ENCODE measurements at regions not wholly inside any gene's neighbourhood (a gene's known extent, or its start where the extent isn't known, plus 50 kb on each side); places are given as distances from the start of the nearest gene placed in this dataset.

- H3K36me3 Mint-ChIP-seq, result no peaks in the 10 kb centered on the region
- H3K4me3 Mint-ChIP-seq, result no peak overlapping the region
- no peak overlapping the region for H3K27ac Mint-ChIP-seq
- ATAC-seq (no peak), DNase-seq (ENCODE audit: low spot score) (no peak)
- peaks cover 0 to 4% of the 10 kb centered on the region in 2 donors for H3K4me1 Mint-ChIP-seq (ENCODE audit: low read depth in 2 of 2)
- H3K27me3 Mint-ChIP-seq, result peaks cover 0 to 4% of the 10 kb centered on the region in 2 donors
- H3K9me3 Mint-ChIP-seq, result no peaks in the 10 kb centered on the region
Measured at GRCh38 chr1:98467586-98467985, 193.9 kb upstream of the SNX7 start.

- H3K27me3 Mint-ChIP-seq, result peaks cover 0 to 5% of the 10 kb centered on the region in 2 donors
- H3K4me1 Mint-ChIP-seq (ENCODE audit: low read depth in 2 of 2), result peaks cover 0 to 4% of the 10 kb centered on the region in 2 donors
- H3K9me3 Mint-ChIP-seq, result no peaks in the 10 kb centered on the region
- DNase-seq (ENCODE audit: low spot score) (no peak), ATAC-seq (no peak)
- H3K27ac Mint-ChIP-seq, result no peak overlapping the region
- no peak overlapping the region for H3K4me3 Mint-ChIP-seq
- no peaks in the 10 kb centered on the region for H3K36me3 Mint-ChIP-seq
Measured at GRCh38 chr1:98467122-98467521, 194.4 kb upstream of the SNX7 start.

- Mint-ChIP-seq H3K4me1 (ENCODE audit: low read depth in 2 of 2) (no peaks in the 10 kb centered on the region), H3K4me3 (no peak overlapping the region), H3K27me3 (peaks cover 0 to 9% of the 10 kb centered on the region in 2 donors), H3K27ac (no peak overlapping the region), H3K9me3 (no peaks in the 10 kb centered on the region), H3K36me3 (no peaks in the 10 kb centered on the region)
- DNase-seq (ENCODE audit: low spot score) (no peak), ATAC-seq (no peak)
Measured at GRCh38 chr1:98461873-98462385, 199.6 kb upstream of the SNX7 start.

GRCh38 chr1:98460136-98460535 is 201.4 kb upstream of the SNX7 start:
- Mint-ChIP-seq H3K9me3 (no peaks in the 10 kb centered on the region), H3K36me3 (no peaks in the 10 kb centered on the region), H3K4me1 (ENCODE audit: low read depth in 2 of 2) (no peaks in the 10 kb centered on the region), H3K4me3 (no peak overlapping the region), H3K27me3 (peaks cover 0 to 10% of the 10 kb centered on the region in 2 donors), H3K27ac (no peak overlapping the region)
- ATAC-seq (no peak), DNase-seq (ENCODE audit: low spot score) (no peak)

GRCh38 chr1:98459486-98459870 is 202.0 kb upstream of the SNX7 start:
- H3K27me3 Mint-ChIP-seq, result peaks cover 0 to 10% of the 10 kb centered on the region in 2 donors
- H3K9me3 Mint-ChIP-seq, result no peaks in the 10 kb centered on the region
- no peak overlapping the region for H3K27ac Mint-ChIP-seq
- H3K36me3 Mint-ChIP-seq, result no peaks in the 10 kb centered on the region
- H3K4me3 Mint-ChIP-seq, result no peak overlapping the region
- DNase-seq (ENCODE audit: low spot score) (no peak), ATAC-seq (no peak)
- H3K4me1 Mint-ChIP-seq (ENCODE audit: low read depth in 2 of 2), result no peaks in the 10 kb centered on the region

- ATAC-seq (no peak), DNase-seq (ENCODE audit: low spot score) (no peak)
- Mint-ChIP-seq H3K9me3 (no peaks in the 10 kb centered on the region), H3K27ac (no peak overlapping the region), H3K36me3 (no peaks in the 10 kb centered on the region), H3K4me3 (no peak overlapping the region), H3K4me1 (ENCODE audit: low read depth in 2 of 2) (no peaks in the 10 kb centered on the region), H3K27me3 (peaks cover 0 to 13% of the 10 kb centered on the region in 2 donors)
Measured at GRCh38 chr1:98458511-98459485, 202.7 kb upstream of the SNX7 start.

- Mint-ChIP-seq H3K4me1 (ENCODE audit: low read depth in 2 of 2) (peaks cover 0 to 3% of the 10 kb centered on the region in 2 donors), H3K9me3 (no peaks in the 10 kb centered on the region), H3K4me3 (no peak overlapping the region), H3K27ac (no peak overlapping the region), H3K27me3 (peaks cover 0 to 13% of the 10 kb centered on the region in 2 donors), H3K36me3 (no peaks in the 10 kb centered on the region)
- no peak for ATAC-seq
- no peak for DNase-seq (ENCODE audit: low spot score)
Measured at GRCh38 chr1:98457248-98457647, 204.3 kb upstream of the SNX7 start.

GRCh38 chr1:98454666-98455065 is 206.9 kb upstream of the SNX7 start:
- Mint-ChIP-seq H3K4me3 (no peak overlapping the region), H3K9me3 (no peaks in the 10 kb centered on the region), H3K36me3 (no peaks in the 10 kb centered on the region), H3K27me3 (peaks cover 0 to 9% of the 10 kb centered on the region in 2 donors), H3K27ac (no peak overlapping the region), H3K4me1 (ENCODE audit: low read depth in 2 of 2) (peaks cover 0 to 3% of the 10 kb centered on the region in 2 donors)
- ATAC-seq (no peak), DNase-seq (ENCODE audit: low spot score) (no peak)

GRCh38 chr1:98453066-98453465 is 208.5 kb upstream of the SNX7 start:
- peak overlapping the region; percentile 26 for H3K4me3 Mint-ChIP-seq
- H3K9me3 Mint-ChIP-seq, result no peaks in the 10 kb centered on the region
- peaks cover 0 to 3% of the 10 kb centered on the region in 2 donors for H3K4me1 Mint-ChIP-seq (ENCODE audit: low read depth in 2 of 2)
- DNase-seq (ENCODE audit: low spot score) (no peak), ATAC-seq (no peak)
- H3K27ac Mint-ChIP-seq, result peak overlapping the region in 1 of 2 donors; percentile 26
- H3K36me3 Mint-ChIP-seq, result no peaks in the 10 kb centered on the region
- H3K27me3 Mint-ChIP-seq, result peaks cover 0 to 12% of the 10 kb centered on the region in 2 donors

- no peaks in the 10 kb centered on the region for H3K9me3 Mint-ChIP-seq
- DNase-seq (ENCODE audit: low spot score) (no peak), ATAC-seq (no peak)
- peaks cover 0 to 3% of the 10 kb centered on the region in 2 donors for H3K4me1 Mint-ChIP-seq (ENCODE audit: low read depth in 2 of 2)
- H3K27me3 Mint-ChIP-seq, result peaks cover 0 to 11% of the 10 kb centered on the region in 2 donors
- H3K27ac Mint-ChIP-seq, result peak overlapping the region in 1 of 2 donors; percentile 26
- peak overlapping the region; percentile 9 for H3K4me3 Mint-ChIP-seq
- H3K36me3 Mint-ChIP-seq, result no peaks in the 10 kb centered on the region
Measured at GRCh38 chr1:98452162-98452561, 209.4 kb upstream of the SNX7 start.

- H3K36me3 Mint-ChIP-seq, result no peaks in the 10 kb centered on the region
- ATAC-seq (no peak), DNase-seq (ENCODE audit: low spot score) (no peak)
- H3K4me1 Mint-ChIP-seq (ENCODE audit: low read depth in 2 of 2), result no peaks in the 10 kb centered on the region
- H3K27me3 Mint-ChIP-seq, result peaks cover 0 to 5% of the 10 kb centered on the region in 2 donors
- no peak overlapping the region for H3K4me3 Mint-ChIP-seq
- H3K27ac Mint-ChIP-seq, result no peak overlapping the region
- H3K9me3 Mint-ChIP-seq, result no peaks in the 10 kb centered on the region
Measured at GRCh38 chr1:98441281-98441680, 220.2 kb upstream of the SNX7 start.

GRCh38 chr1:98439471-98439870 is 222.1 kb upstream of the SNX7 start:
- Mint-ChIP-seq H3K4me1 (ENCODE audit: low read depth in 2 of 2) (no peaks in the 10 kb centered on the region), H3K27ac (no peak overlapping the region), H3K4me3 (no peak overlapping the region), H3K9me3 (peaks cover 4% of the 10 kb centered on the region), H3K36me3 (no peaks in the 10 kb centered on the region), H3K27me3 (peaks cover 0 to 5% of the 10 kb centered on the region in 2 donors)
- DNase-seq (ENCODE audit: low spot score), result no peak
- no peak for ATAC-seq

- H3K9me3 Mint-ChIP-seq, result peaks cover 4% of the 10 kb centered on the region
- H3K36me3 Mint-ChIP-seq, result no peaks in the 10 kb centered on the region
- no peak overlapping the region for H3K4me3 Mint-ChIP-seq
- DNase-seq (ENCODE audit: low spot score), result no peak
- peaks cover 0 to 5% of the 10 kb centered on the region in 2 donors for H3K27me3 Mint-ChIP-seq
- no peak overlapping the region for H3K27ac Mint-ChIP-seq
- no peak for ATAC-seq
- H3K4me1 Mint-ChIP-seq (ENCODE audit: low read depth in 2 of 2), result no peaks in the 10 kb centered on the region
Measured at GRCh38 chr1:98437540-98437939, 224.0 kb upstream of the SNX7 start.

GRCh38 chr1:98437011-98437410 is 224.5 kb upstream of the SNX7 start:
- ATAC-seq (no peak), DNase-seq (ENCODE audit: low spot score) (no peak)
- Mint-ChIP-seq H3K4me1 (ENCODE audit: low read depth in 2 of 2) (no peaks in the 10 kb centered on the region), H3K27me3 (peaks cover 0 to 5% of the 10 kb centered on the region in 2 donors), H3K36me3 (no peaks in the 10 kb centered on the region), H3K4me3 (no peak overlapping the region), H3K27ac (no peak overlapping the region), H3K9me3 (peaks cover 4% of the 10 kb centered on the region)
